A673 (cell line): ENCODE measurements at regions not wholly inside any gene's neighbourhood (a gene's known extent, or its start where the extent isn't known, plus 50 kb on each side); places are given as distances from the start of the nearest gene placed in this dataset.

Experiments used
- BruUV-seq: library from RNA; stranded (reverse); fragments of 400-500 nt; replicated peaks from 2 replicates; lab custom pipeline; 2021; lab: Mats Ljungman, UMichigan
- CTCF ChIA-PET: fragments of 300-600 bp; sonication (Branson Sonifier 250); formaldehyde crosslinking; loops from one replicate; lab custom pipeline; 2022; ENCODE audit warnings: antibody characterized with exemption; lab: Charles Lee
- POLR2A ChIA-PET: fragments of 300-600 bp; sonication (Branson Sonifier 250); formaldehyde crosslinking; loops from one replicate; lab custom pipeline; 2022; ENCODE audit warnings: antibody characterized with exemption; ENCODE audit not compliant: low non-redundant PET; lab: Charles Lee
- DNase-seq: peaks from one replicate; pipeline ENCODE4 v3.0.0-alpha.2; 2015; ENCODE audit warnings: low spot score
- H3K27ac ChIP-seq: fragments of 200-600 bp; sonication (generic); 2 replicates; pipeline ENCODE4 v1.5.1; 2016; ENCODE audit warnings: mixed run types, low read depth, mild to moderate bottlenecking, mixed read lengths, antibody characterized with exemption, low read length; ENCODE audit not compliant: poor library complexity, severe bottlenecking
- H3K27me3 ChIP-seq: fragments of 200-600 bp; sonication (generic); replicated peaks from 2 replicates; pipeline ENCODE4 v1.6.1; 2017; ENCODE audit warnings: mixed run types, low read depth, mild to moderate bottlenecking, mixed read lengths, antibody characterized with exemption, low read length; ENCODE audit not compliant: insufficient read depth, poor library complexity
- H3K36me3 ChIP-seq: fragments of 200-600 bp; sonication (generic); 2 replicates; pipeline ENCODE4 v1.6.1; 2016; ENCODE audit warnings: mixed run types, mild to moderate bottlenecking, mixed read lengths, antibody characterized with exemption, low read length; ENCODE audit not compliant: insufficient read depth, poor library complexity, severe bottlenecking
- H3K4me1 ChIP-seq: fragments of 200-600 bp; sonication (generic); 2 replicates; pipeline ENCODE4 v1.6.1; 2017; ENCODE audit warnings: mixed run types, mild to moderate bottlenecking, mixed read lengths, antibody characterized with exemption, low read length; ENCODE audit not compliant: insufficient read depth, poor library complexity, severe bottlenecking
- H3K4me3 ChIP-seq: fragments of 200-600 bp; sonication (generic); 2 replicates; pipeline ENCODE4 v1.5.1; 2016; ENCODE audit warnings: low read depth, mixed run types, mild to moderate bottlenecking, mixed read lengths, low read length; ENCODE audit not compliant: poor library complexity, severe bottlenecking
- H3K9me3 ChIP-seq: fragments of 200-600 bp; sonication (generic); 2 replicates; pipeline ENCODE4 v1.6.1; 2016; ENCODE audit warnings: mixed run types, low read depth, mild to moderate bottlenecking, mixed read lengths, antibody characterized with exemption, low read length; ENCODE audit not compliant: poor library complexity, severe bottlenecking
- EZH2 ChIP-seq: fragments of 200-600 bp; sonication (generic); IDR thresholded peaks from 2 replicates; pipeline ENCODE4 v1.6.1; 2017; ENCODE audit warnings: borderline replicate concordance, low read depth, mild to moderate bottlenecking, mixed read lengths, antibody characterized with exemption, low read length; ENCODE audit not compliant: poor library complexity, severe bottlenecking
- intact Hi-C: fragments of 100-400 bp; cut with micrococcal nuclease; formaldehyde crosslinking; loops from one replicate; pipeline ENCODE4 v1.10.0; 2022; ENCODE audit not compliant: unreplicated experiment
- TF ChIP-seq, protein P1 (sequence below): fragments of 300-800, 200-600 bp; sonication (generic); conservative IDR thresholded peaks from 2 replicates; pipeline ENCODE4 v1.5.1; 2017; ENCODE audit warnings: low read depth, mild to moderate bottlenecking, antibody characterized with exemption, low read length, moderate library complexity, mixed read lengths

DNA sequence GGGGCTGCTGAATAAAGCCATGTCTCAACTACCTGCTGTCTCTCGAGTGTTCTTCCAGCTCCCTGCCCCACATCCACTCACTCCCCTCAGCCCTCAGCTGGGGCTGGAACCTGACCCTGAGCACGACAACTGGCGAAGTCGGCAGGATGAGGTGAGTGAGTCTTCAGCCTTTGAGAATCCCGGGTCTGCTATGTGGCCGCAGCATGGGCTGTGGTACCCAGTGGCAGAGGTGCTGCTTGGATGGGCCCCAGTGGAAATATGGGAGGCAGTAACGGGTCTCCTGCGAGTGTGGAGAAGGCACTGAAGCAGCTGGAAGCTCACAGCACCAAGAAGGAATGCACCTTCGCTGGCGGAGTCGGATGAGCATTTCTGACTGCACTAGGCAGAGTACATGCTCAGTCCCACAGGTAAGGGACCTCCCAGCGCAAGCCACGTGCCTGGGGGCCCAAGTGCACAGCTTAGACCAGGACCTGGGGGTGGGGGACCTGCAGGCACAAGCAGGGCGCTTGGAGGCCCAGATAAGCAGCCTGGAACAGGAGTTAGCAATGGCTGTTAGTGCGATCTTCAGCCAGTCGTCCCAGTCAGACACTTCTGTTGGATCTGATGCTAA, 95.5 kb upstream of the TMPO start:
- H3K27ac ChIP-seq = peak overlapping the region; percentile 80
- no peak for TF ChIP-seq EZH2
- TF ChIP-seq, protein P1, sequence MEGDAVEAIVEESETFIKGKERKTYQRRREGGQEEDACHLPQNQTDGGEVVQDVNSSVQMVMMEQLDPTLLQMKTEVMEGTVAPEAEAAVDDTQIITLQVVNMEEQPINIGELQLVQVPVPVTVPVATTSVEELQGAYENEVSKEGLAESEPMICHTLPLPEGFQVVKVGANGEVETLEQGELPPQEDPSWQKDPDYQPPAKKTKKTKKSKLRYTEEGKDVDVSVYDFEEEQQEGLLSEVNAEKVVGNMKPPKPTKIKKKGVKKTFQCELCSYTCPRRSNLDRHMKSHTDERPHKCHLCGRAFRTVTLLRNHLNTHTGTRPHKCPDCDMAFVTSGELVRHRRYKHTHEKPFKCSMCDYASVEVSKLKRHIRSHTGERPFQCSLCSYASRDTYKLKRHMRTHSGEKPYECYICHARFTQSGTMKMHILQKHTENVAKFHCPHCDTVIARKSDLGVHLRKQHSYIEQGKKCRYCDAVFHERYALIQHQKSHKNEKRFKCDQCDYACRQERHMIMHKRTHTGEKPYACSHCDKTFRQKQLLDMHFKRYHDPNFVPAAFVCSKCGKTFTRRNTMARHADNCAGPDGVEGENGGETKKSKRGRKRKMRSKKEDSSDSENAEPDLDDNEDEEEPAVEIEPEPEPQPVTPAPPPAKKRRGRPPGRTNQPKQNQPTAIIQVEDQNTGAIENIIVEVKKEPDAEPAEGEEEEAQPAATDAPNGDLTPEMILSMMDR = no peak
- CTCF ChIA-PET = no interaction called here
- DNase-seq = no peak
- H3K9me3 ChIP-seq = no peaks in the 10 kb centered on the region
- H3K27me3 ChIP-seq = no peaks in the 10 kb centered on the region
- H3K4me1 ChIP-seq = peaks cover 56% of the 10 kb centered on the region
- H3K4me3 ChIP-seq = no peak overlapping the region
- BruUV-seq = no TSS peak
- no peaks in the 10 kb centered on the region for H3K36me3 ChIP-seq
- POLR2A ChIA-PET = no interaction called here
- intact Hi-C loops = loop anchor here (5.0 kb wide), 2 partner anchors 322 to 577 kb away; no protein-coding TSS in a partner anchor

DNA sequence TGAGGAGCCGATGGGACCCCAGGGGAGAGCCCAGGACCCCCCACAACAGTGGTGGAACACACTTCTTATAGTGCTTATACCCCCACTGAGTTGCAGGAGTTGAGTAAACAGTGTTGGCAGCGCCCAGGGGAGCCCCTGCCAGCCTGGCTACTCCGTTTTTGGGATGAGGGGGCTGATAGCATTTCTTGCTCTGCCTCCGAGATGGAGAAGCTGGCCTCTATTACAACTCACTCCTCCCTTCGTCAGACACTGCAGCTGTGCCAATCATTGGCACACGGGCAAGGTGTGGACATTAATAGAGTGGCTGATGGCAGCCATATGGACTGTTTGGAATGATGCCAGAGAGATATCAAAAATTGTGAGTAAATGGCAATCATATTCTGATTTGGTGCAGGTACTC, 94.9 kb upstream of the TMPO start:
- CTCF ChIA-PET = no interaction called here

DNA sequence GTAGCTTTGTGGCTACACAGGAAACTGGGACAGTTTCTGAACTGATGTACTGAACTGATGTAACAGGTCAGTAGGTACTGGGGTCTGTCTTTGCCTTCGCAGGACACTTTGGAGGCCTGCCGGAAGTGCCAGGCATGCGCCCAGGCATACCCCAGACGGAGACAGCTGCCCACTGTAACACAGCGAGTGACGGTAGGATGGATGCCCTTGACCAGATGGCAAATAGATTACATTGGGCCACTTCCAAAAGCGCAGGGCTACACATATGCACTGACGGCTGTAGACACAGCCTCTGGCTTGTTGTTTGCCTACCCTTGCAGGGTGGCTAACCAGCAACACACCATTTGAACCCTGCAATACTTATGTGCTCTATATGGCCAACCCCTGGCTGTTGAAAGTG, 94.1 kb upstream of the TMPO start:
- no peaks in the 10 kb centered on the region for H3K9me3 ChIP-seq
- no peaks in the 10 kb centered on the region for H3K27me3 ChIP-seq
- no peak overlapping the region for H3K27ac ChIP-seq
- intact Hi-C loops = no loop called here
- H3K4me3 ChIP-seq = no peak overlapping the region
- POLR2A ChIA-PET = interaction anchor here (0.6 kb wide), 1 partner anchor 172 kb away, joined by 3 read pairs; no protein-coding TSS in a partner anchor
- no peaks in the 10 kb centered on the region for H3K36me3 ChIP-seq
- BruUV-seq = no TSS peak
- no peak for DNase-seq
- CTCF ChIA-PET = no interaction called here
- TF ChIP-seq EZH2 = no peak
- TF ChIP-seq, protein P1 = no peak
- H3K4me1 ChIP-seq = peaks cover 68% of the 10 kb centered on the region

More for the DNA sequence above, 94.9 kb upstream of the TMPO start:
- Histone ChIP-seq H3K4me3 (no peak overlapping the region), H3K4me1 (peaks cover 62% of the 10 kb centered on the region), H3K27me3 (no peaks in the 10 kb centered on the region), H3K36me3 (no peaks in the 10 kb centered on the region), H3K9me3 (no peaks in the 10 kb centered on the region), H3K27ac (peak overlapping the region; percentile 80)
- POLR2A ChIA-PET = interaction anchor here (0.6 kb wide), 1 partner anchor 173 kb away, joined by 3 read pairs; no protein-coding TSS in a partner anchor
- TF ChIP-seq EZH2 = no peak
- TF ChIP-seq, protein P1 = no peak
- no TSS peak for BruUV-seq
- DNase-seq = no peak
- intact Hi-C loops = no loop called here
